ENCODE measurements at regions not wholly inside any gene's neighbourhood (a gene's known extent, or its start where the extent isn't known, plus 50 kb on each side); places are given as distances from the start of the nearest gene placed in this dataset.

- TF ChIP-seq, protein P1, sequence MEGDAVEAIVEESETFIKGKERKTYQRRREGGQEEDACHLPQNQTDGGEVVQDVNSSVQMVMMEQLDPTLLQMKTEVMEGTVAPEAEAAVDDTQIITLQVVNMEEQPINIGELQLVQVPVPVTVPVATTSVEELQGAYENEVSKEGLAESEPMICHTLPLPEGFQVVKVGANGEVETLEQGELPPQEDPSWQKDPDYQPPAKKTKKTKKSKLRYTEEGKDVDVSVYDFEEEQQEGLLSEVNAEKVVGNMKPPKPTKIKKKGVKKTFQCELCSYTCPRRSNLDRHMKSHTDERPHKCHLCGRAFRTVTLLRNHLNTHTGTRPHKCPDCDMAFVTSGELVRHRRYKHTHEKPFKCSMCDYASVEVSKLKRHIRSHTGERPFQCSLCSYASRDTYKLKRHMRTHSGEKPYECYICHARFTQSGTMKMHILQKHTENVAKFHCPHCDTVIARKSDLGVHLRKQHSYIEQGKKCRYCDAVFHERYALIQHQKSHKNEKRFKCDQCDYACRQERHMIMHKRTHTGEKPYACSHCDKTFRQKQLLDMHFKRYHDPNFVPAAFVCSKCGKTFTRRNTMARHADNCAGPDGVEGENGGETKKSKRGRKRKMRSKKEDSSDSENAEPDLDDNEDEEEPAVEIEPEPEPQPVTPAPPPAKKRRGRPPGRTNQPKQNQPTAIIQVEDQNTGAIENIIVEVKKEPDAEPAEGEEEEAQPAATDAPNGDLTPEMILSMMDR (IDR thresholded peaks at IDR 0.05): no peak
- no peak for TF ChIP-seq EZH2 (IDR thresholded peaks at IDR 0.05)
- TF ChIP-seq EZH2phosphoT487 (IDR thresholded peaks at IDR 0.05): no peak
These were observed 794.4 kb downstream of the MTRR start for GRCh38 chr5:8663374-8663773.
